Nephron (organoid): ENCODE measurements at regions not wholly inside any gene's neighbourhood (a gene's known extent, or its start where the extent isn't known, plus 50 kb on each side); places are given as distances from the start of the nearest gene placed in this dataset.

Experiments used
- H3K27ac Mint-ChIP-seq, 3 experiments: 2 replicates each; pipeline ENCODE4 v1.8.0; 2020; ENCODE audit warnings: mixed read lengths in 3 of 3, mild to moderate bottlenecking in 2 of 3, moderate library complexity in 1 of 3
- H3K27me3 Mint-ChIP-seq: 2 replicates; pipeline ENCODE4 v1.8.0; 2021; ENCODE audit warnings: low read depth, mild to moderate bottlenecking, moderate library complexity, mixed read lengths
- H3K36me3 Mint-ChIP-seq: 2 replicates; pipeline ENCODE4 v1.8.0; 2020; ENCODE audit warnings: low read depth, mixed read lengths
- H3K4me1 Mint-ChIP-seq: 2 replicates; pipeline ENCODE4 v1.8.0; 2020; ENCODE audit warnings: mixed read lengths
- H3K4me3 Mint-ChIP-seq, 3 experiments: 2 replicates each; pipeline ENCODE4 v1.8.0; 2020; ENCODE audit warnings: mild to moderate bottlenecking in 3 of 3, mixed read lengths in 3 of 3, moderate library complexity in 2 of 3
- H3K9me3 Mint-ChIP-seq: 2 replicates; pipeline ENCODE4 v1.8.0; 2020; ENCODE audit warnings: mixed read lengths
- CTCF ChIP-seq, 3 experiments: fragments of 200-600 bp; sonication (generic); IDR thresholded peaks; one replicate each; pipeline ENCODE4 v1.5.0; 2021; ENCODE audit warnings: antibody characterized with exemption in 3 of 3; ENCODE audit not compliant: unreplicated experiment in 3 of 3

- Mint-ChIP-seq H3K4me3 (no peak overlapping the region), H3K9me3 (peaks cover 3% of the 10 kb centered on the region), H3K27ac (no peak overlapping the region), H3K4me1 (peaks cover 10% of the 10 kb centered on the region), H3K36me3 (no peaks in the 10 kb centered on the region), H3K27me3 (peaks cover 3% of the 10 kb centered on the region)
- no peak for TF ChIP-seq CTCF (IDR thresholded peaks at IDR 0.05; ENCODE audit: unreplicated experiment in 3 of 3)
These were observed 128.7 kb upstream of the GIMD1 start for GRCh38 chr4:106497271-106497670.

GRCh38 chr4:106496061-106496460 lies 127.5 kb upstream of the GIMD1 start:
- Mint-ChIP-seq H3K4me3 (no peak overlapping the region), H3K27ac (peak overlapping the region in 1 of 3 experiments; percentile 61), H3K4me1 (peaks cover 5% of the 10 kb centered on the region), H3K27me3 (no peaks in the 10 kb centered on the region), H3K36me3 (no peaks in the 10 kb centered on the region), H3K9me3 (peaks cover 3% of the 10 kb centered on the region)
- TF ChIP-seq CTCF (IDR thresholded peaks at IDR 0.05; ENCODE audit: unreplicated experiment in 3 of 3), result no peak

- H3K27ac Mint-ChIP-seq, result peak overlapping the region; percentile 25 to 61 (median 42)
- TF ChIP-seq CTCF (IDR thresholded peaks at IDR 0.05; ENCODE audit: unreplicated experiment in 3 of 3), result no peak
- no peaks in the 10 kb centered on the region for H3K27me3 Mint-ChIP-seq
- peaks cover 5% of the 10 kb centered on the region for H3K4me1 Mint-ChIP-seq
- H3K36me3 Mint-ChIP-seq, result no peaks in the 10 kb centered on the region
- peaks cover 3% of the 10 kb centered on the region for H3K9me3 Mint-ChIP-seq
- no peak overlapping the region for H3K4me3 Mint-ChIP-seq
These were observed 126.9 kb upstream of the GIMD1 start for GRCh38 chr4:106495476-106495875.

GRCh38 chr4:106494066-106494465 lies 125.5 kb upstream of the GIMD1 start:
- Mint-ChIP-seq H3K4me1 (peaks cover 5% of the 10 kb centered on the region), H3K9me3 (peaks cover 3% of the 10 kb centered on the region), H3K4me3 (no peak overlapping the region), H3K27me3 (no peaks in the 10 kb centered on the region), H3K27ac (no peak overlapping the region), H3K36me3 (no peaks in the 10 kb centered on the region)
- TF ChIP-seq CTCF (IDR thresholded peaks at IDR 0.05; ENCODE audit: unreplicated experiment in 3 of 3), result no peak

- Mint-ChIP-seq H3K4me3 (no peak overlapping the region), H3K4me1 (peaks cover 5% of the 10 kb centered on the region), H3K27ac (no peak overlapping the region), H3K27me3 (no peaks in the 10 kb centered on the region), H3K36me3 (no peaks in the 10 kb centered on the region), H3K9me3 (no peaks in the 10 kb centered on the region)
- no peak for TF ChIP-seq CTCF (IDR thresholded peaks at IDR 0.05; ENCODE audit: unreplicated experiment in 3 of 3)
These were observed 124.5 kb upstream of the GIMD1 start for GRCh38 chr4:106493086-106493485.

- TF ChIP-seq CTCF (IDR thresholded peaks at IDR 0.05; ENCODE audit: unreplicated experiment in 3 of 3), result no peak
- Mint-ChIP-seq H3K27ac (no peak overlapping the region), H3K9me3 (peaks cover 3% of the 10 kb centered on the region), H3K4me3 (no peak overlapping the region), H3K4me1 (no peaks in the 10 kb centered on the region), H3K27me3 (no peaks in the 10 kb centered on the region), H3K36me3 (no peaks in the 10 kb centered on the region)
These were observed 118.0 kb upstream of the GIMD1 start for GRCh38 chr4:106486533-106486932.
